HG03558 (cell line): ENCODE measurements at regions not wholly inside any gene's neighbourhood (a gene's known extent, or its start where the extent isn't known, plus 50 kb on each side); places are given as distances from the start of the nearest gene placed in this dataset.

Source experiments
- ATAC-seq: cut with Tn5 transposase; IDR thresholded peaks from one replicate; pipeline ENCODE4 v1.9.1; 2021; ENCODE audit warnings: moderate number of reproducible peaks; ENCODE audit not compliant: unreplicated experiment; ENCODE audit errors: extremely low read depth

DNA sequence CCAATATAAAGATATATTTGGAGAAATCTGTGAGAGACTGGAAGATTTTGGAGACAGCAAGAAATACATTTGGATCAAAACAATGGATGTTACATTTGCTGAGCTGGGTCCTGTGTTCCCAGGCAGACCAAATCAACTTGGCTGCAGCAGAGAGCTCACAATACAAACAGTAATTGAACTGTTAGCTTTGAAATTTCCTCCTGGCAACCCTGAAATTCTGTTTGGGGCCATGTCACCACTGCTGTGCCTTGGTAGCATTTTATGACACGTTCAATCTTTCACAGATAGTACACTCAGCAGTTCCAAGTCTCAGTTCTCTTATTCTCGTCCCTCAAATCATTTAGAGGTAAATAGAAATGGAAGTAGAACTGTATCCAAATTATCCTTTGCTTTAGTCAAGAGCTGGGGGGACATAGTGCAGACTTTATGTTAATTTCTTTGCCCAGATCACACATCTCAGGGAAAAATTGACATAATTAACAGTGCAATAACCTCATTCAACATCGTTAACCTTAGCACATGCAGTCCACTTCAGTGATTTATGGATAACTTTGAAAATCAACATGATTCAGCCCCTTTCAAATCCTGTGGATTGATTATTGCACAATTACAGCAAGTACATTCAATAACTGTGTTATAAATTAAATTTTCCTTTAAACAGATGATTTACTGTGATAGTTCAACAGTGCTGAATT, 277.4 kb upstream of the MC4R start:
- no peak for ATAC-seq

DNA sequence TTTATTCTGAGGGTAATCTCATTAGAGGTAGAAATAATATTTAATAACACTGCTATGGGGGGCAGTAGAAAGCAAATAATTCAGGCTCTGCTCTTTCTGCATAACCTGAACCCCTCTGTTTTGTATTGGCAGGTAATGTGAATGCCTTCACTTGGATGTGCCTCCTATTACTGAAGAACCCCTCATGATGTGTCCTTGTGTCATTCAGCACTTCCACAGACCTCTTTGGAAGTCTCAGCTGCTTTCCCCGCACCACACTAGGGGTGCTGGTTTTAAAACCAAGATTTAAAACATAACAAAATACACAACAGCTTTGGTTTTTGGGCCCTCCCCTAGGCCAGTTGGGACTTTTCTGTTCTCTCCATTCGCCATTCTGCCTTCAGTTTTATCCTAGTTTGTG, 281.7 kb upstream of the MC4R start:
- no peak for ATAC-seq

DNA sequence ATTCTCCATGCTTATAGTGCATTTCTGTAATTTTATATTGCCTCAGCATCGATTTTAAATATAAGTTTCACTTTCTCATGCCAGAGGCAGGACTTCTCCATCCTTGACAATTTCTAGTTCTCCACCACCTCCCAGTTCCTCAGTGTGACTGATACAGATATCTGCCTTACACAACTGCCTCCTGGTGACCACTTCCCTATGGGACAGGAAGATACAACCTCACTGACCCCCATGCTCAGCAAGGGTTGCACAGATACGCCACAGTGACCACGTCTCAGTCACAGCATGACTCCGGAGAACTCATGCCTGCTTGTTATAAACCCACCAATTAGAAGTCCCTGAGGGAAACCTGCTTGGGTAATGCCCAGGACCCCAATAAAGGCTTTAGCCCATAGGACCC, 284.0 kb upstream of the MC4R start:
- no peak for ATAC-seq

DNA sequence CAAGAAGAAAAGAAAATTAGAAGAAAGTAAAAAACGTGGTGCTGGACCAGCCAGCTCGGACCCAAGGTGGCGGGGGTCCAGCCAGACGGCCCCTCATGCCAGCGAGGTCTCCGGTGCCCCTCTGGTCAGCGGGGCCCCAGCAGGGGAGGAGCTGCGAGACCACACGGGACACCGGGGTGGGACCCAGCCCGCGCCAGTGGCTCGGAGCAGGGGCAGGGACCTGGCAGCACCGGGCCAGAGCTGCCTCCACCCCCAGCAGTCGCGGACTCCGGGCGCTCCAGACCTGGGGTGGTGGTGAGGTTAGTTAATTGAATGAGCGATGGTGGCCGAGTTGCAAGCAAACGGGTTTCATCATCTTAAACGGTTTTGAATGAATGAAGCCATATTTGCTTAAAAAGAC, 289.9 kb upstream of the MC4R start:
- no peak for ATAC-seq

DNA sequence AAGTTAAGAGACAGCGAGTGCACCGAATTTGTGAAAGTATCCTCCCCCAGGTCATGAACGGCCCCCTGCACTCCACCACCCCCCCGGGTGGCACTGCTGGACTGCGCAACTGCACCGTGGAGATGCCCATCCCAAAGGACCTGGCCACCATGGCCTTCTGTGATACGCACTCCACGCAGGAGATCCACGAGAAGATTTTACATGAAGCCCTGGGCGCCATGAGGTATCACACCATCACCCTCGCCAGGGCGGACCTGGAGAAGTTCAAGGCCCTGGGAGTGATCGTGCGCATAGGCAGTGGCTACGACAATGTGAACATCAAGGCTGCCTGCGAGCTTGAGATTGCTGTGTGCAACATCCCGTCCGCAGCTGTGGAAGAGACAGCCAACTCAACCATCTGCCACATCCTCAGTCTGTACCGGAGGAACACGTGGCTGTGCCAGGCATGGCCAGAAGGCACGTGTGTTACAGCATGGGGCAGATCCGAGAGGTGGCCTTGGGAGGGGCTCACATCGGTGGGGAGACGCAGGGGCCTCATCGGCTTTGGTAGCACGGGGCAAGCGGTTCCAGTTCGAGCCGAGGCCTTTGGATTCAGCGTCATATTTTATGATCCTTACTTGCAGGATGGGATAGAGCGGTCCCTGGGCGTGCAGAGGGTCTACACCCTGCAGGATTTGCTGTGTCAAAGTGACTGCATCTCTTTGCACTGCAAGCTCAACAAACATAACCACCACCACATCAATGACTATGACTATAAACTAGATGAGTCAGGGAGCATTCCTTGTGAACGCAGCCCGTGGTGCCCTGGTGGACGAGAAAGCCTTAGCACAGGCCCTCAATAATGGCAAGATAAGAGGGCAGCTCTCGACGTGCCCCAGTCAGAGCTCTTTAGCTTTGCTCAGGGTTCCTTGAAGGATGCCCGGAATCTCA, 290.8 kb upstream of the MC4R start:
- no peak for ATAC-seq

DNA sequence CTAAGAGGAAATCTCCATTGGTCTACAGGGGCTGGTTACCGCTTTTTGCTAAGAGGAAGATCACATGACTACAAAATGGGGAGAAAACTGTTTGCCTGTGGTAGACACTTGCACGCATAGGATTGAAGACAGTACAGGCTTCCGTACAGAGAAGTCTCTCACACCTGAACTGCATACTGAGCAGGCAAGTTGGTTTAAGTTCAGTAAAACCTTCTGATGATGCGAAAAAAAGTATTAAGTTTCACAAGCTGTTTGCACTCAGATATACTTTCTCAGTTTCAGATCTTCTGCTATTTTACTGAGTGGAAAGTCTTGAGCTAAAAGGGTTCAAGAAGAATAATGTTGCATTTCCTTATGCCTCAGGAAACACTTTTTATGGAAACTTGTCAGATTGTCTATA, 292.2 kb upstream of the MC4R start:
- no peak for ATAC-seq

DNA sequence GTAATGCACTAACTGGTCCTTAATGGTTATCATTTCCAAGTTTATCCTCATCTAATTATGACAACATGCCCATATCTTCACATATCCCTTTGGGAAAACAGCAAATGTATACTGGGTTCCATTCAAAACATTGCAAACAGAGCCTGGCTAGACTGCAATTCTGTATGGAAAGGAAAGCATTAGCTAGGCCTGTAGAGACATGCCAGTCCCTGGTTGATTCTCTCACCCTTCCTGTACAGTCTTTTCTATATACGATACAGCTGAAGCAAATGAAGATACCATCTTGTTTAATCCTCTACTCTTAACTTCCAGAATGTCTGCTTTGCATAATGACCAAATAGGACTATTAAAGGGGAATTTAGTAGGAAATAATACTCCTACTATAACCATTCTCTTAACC, 294.4 kb upstream of the MC4R start:
- ATAC-seq = no peak

DNA sequence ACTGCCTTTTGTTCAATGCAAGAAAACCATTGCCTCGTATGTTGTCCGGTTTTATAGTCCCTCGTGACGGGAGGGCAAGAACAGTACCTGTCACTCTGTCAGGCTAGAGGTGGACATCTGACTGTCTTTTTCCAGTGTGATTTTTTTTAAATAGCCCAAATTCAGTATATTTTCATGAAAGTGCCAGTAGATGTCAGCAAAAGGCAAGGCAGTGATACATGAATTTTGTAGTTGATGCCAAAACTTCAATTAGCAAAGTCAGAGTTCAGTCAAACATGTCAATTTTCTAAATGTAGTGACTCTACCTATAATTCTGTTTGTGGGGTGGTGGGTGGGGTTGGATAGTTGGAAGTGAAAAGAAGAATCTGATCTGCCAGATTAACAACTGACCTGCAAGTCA, 296.0 kb upstream of the MC4R start:
- no peak for ATAC-seq

DNA sequence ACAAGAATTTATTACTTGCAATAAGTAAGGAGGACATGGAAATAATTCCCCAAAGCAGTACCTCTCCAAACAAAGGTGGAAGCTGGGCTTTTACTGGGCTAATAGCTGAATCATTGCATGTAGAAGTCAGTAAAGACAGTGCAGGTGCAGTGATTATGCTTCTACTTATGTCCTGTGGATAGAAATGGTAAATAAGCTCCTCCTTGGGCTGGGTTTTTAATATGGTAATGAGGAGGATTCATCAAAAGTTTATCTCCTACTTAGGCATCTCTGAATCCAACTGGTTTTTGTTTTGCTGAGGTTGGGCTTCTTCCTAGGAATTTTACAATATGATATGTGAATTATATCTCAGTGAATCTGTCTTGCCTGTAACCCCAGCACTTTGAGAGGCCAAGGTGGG, 297.4 kb upstream of the MC4R start:
- no peak for ATAC-seq

DNA sequence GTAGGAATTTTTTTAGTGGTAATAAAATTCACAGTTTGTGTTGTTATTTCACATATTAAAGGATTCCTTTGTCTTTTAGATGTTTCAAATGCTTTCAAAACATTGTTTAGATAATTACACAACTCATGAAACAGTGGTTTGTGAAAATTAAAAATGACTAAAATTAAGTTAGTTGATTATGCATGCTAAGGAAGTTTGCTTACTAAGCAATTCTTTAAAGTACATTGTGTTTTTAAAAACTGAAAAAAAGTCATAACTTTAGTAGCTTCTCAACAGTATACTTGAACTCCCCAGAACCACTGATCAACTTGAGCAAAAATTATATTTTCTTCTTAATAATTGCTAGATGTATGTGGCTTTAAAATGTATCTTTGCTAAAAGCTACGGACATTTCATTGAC, 298.4 kb upstream of the MC4R start:
- ATAC-seq = no peak

DNA sequence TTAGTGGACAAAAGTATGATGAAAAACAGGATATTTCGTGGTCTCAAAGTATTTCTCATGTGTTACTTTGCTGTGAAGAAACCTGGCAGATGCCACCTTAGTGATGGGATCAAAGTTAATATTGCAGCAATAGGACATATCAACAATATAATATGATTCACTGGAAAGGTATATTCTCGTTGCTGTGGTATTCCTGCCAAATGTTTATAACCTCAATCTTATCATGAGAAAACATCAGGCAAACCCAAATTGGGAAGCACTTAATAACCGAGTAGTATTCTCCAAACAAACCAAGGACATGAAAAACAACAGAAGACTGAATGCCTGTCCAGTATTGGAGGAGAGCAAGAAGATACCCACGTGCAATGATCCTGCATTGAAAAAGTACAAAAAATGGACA, 302.6 kb upstream of the MC4R start:
- no peak for ATAC-seq

DNA sequence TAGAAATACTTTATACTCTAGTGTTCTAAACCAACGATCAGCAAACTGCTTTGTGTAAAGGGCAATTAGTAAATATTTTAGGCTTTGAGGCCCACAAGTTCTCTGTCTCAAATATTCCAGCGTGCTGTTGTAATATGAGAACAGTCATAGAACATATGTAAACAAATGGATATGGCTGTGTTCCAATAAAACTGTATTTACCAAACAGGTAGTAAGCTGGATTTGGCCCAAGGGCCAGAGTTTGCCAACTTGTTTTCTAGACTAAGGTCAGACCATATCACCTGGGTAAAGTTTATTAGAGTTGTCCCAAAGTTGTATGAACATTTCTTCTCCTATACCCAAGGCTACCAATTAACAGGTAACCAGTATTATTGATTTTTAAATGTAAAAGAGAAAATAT, 303.2 kb upstream of the MC4R start:
- ATAC-seq = no peak

DNA sequence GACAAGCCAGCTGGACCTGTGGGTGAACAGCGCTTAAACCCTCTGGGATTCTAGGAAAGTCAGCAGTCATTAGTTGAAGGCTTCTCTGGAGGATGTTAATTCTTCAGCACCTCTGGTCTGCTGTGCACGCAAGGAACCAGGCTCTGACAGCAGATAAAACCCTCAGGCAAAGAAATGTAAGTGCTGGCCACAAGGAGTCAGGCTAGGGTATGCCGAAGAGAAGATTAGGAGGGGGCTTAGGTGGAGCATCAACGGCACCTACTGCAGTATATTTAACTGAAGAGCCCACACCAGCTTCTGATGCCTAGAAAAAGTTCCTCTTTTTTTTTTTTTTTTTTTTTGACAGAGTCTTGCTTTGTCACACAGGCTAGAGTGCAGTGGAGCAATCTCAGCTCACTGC, 304.2 kb upstream of the MC4R start:
- ATAC-seq = no peak

DNA sequence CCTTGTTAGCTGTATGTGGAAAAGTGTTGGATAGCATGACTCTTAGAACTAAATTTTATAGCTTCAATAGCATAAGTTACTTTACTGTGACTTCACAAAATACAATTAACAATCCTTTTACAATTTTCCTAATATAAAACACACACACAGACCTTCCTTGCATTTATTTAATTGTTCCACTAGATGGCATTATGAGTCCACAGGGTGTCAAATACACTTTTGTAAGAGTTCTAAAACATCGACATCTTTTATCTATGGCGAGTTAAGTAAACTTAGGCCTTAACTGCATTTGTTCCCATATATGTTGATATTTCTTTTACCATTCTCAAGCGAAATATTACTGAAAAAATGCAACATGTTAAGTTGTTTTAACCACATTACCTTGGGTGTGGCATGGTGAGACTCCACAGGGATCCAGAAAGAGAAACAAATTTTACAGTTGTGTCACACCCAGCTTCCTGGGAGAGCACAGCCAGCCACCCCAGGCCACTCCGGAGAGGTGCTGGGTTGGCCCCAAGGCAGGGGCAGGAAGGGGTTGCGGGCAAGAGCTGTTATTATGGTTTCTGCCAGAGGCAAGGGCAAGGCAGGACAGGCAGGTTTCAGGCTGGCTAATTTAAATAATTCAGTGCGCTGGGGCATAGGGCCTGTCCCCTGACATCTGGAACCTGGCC, 312.4 kb upstream of the MC4R start:
- ATAC-seq = no peak

DNA sequence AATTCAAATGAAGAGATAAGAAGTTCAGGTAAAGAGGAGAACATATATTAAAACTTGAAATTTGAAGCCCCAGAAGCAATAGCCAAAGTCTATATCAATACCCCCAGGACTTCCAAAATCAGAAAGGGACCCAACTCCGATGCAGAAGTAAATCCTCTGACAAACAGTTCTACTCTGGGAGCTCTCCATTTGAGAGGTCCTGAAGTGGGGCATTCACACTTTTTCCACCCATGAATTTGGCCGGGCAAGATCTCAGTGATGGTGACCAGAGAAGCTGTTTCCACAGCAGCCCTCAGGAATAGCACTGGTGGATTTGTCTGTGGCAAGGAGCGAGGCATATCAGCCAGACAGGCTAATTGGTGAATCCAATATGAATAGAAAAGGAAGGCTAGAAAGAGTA, 313.6 kb upstream of the MC4R start:
- no peak for ATAC-seq

DNA sequence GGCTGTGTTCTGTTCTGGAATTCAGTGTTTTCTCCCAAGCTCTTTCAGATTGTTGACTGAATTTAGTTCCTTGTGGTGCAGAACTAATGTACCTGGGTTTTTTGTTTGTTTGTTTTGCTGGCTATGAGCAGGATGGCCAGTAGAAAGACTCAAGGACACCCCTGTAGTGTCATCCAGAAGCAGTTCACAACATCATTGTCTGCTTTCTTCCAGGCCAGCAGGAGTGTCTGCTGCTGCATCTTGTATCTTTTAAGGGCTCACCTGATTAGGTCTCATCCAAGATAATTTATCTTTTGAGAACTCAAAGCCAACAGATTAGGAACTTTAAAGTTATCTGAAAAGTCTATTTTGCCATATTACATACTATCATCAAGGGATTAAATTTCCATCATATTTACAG, 318.5 kb upstream of the MC4R start:
- ATAC-seq = no peak

DNA sequence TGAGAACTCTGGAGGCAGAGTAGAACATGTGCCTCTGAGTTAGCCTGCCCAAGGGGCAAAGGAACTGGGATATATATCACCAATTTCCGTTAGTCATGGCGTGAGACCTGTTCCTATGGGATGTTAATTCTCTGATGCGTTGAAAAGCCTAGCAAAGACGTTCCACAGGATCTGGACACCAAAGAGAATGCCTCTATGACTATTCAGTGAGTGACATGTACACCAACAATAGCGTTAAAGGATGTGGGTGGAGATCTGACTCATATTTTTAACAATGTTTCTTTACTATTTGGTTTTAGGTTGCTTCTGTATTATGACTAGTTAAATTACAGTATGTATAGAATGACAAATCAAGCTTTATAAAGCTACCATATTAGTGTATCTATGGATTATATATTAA, 320.9 kb upstream of the MC4R start:
- no peak for ATAC-seq

DNA sequence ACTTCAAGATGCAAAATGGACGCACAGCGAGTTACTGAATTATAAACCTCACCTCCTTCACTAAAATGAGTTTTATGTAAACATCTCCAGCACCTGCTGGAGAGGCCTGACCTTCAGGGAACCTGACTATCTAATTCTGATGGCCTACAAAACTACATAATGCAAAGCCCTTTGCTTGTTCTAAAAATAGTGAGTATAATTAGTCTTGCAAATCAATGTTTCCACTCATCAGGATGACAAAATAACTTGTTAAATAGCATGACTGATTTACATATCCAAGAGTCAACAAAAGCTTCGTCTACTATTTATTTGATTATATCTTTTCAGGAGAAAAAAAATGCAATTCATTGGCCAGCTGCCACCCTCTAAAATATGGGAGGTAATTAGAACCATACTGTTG, 326.3 kb upstream of the MC4R start:
- no peak for ATAC-seq

DNA sequence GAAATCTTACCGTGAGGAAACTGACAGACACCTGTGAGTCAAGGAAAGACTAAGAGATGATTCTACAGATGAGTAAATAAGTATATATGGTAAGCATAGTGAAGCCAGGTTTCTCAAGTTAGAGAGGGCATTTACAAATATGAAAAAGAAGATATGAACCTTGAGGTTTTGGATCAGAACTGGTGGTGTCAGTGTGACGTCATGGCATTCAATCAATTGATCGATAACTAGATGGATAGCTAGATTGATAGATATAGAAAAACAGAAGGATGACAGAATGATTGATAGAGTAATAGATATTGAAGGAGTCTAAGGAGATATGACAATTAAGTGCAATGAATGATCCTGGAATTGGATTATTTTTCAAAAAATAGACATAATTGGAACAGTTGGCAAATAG, 350.2 kb upstream of the MC4R start:
- ATAC-seq = no peak

DNA sequence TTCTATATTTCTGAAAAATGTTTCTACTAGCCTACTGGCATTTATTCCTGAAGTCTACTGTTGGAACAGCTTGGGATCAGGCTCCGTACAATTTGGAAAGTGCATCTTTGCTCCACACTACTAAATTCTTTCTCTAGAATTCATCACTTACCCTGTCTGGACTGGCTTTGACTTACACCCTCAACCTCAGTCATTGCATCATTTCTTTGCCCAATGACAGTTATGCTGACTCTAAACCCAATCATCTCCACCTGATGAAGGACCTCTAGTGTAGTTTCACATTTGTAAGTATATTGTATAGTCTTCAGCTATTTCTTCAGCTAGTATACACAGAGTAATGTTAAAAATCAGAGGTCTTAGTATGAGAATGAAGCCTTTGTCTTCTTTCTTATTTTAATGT, 359.6 kb upstream of the MC4R start:
- ATAC-seq = no peak

DNA sequence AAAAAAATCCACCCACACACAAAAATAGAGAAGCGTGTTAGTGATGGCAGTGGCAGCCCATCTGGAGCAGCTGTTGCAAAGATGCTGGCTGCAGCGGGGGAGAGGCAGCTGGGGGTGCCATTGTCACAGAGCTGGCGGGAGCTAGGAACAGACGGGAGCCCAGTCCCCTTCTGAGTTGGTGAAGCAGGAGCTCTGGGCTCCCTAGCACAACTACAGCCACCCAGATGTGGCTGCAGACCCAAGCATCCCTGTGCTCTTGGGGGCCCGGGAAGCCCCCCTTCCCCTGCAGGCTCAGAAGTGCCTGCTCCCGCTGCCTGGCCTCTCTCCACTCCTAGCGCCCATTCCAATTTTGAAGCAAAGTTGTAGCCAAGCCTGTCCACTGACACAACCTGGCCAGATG, 366.6 kb upstream of the MC4R start:
- no peak for ATAC-seq
